ENCODE measurements at regions not wholly inside any gene's neighbourhood (a gene's known extent, or its start where the extent isn't known, plus 50 kb on each side); places are given as distances from the start of the nearest gene placed in this dataset.
"Not testable (repeated sequence)": the region's sequence is repeated elsewhere in the genome, so short reads cannot be mapped to it uniquely, and the experiment has no call there.

DNA sequence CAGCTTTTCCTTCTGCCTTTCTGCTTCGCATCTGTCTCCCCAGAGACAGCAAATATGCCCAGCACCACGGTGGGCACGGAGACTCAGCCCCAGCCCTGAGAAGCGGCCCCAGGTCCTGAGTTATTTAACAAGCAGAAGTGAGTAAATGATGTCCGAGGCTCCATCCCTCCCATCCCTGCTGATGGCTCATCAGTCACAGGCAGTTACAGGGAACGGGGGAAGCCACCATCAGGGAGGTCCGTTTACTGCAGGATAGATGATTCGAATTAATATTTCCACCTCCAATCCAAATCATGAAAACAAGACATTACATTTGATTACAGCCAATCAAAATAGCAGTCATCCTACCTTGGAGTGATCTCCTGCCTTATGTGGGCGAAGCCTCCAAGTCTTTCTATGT is 358.7 kb downstream of the ADGRD1 start:
- not testable (repeated sequence) for H3K4me3 ChIP-seq (ENCODE audit: low read length); DNase-seq; H3K9me3 ChIP-seq (ENCODE audit: control insufficient read depth, low read length); ATAC-seq; H3K4me1 ChIP-seq (ENCODE audit: control insufficient read depth, insufficient read depth, low read length); H3K27ac ChIP-seq (ENCODE audit: low read length); H3K27me3 ChIP-seq (ENCODE audit: control insufficient read depth, insufficient read depth)
- 58% methylated on average over 9 of the region's 9 CpGs for WGBS
- intact Hi-C loops (cut with DNase I): loop anchor here in 1 of 4 donors (5.0 kb wide), 1 partner anchor 330 kb away; no protein-coding TSS in a partner anchor

DNA sequence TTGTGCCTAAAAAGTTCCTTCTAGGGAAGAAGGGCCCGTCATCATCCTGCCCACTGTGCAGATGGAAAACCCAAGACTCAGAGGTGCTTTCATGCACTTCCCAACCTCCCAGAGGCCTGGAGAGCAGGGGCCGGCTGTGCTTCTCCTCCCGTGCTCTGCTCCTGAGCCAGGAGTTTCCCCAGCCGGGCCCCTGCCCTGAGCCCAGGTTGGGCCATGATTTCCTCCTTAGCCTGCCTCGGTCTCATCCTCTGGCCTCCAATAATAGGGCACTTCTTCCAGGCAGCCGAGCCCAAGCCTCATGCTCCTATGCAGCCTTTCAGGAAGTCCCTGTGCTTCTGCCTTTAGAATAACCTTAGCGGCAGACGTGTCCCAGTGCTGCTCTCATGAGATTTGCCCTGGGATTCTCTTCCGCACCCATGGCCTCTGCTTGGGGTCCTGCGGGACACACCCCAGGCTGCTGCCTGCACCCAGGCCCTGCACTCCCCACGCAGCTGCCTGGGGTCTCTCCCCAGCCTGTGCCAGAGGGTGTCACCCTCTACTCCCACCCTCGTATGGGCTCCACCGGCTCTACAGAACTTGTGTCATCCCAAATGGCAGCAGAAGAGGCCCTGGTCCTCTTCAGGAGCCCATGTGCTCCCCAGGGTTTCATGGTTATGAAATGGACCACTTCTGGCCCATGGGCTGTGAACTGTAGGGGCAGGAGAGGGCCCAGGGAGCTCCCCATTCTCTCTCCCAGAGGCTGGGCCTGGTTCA is 359.3 kb downstream of the ADGRD1 start:
- Histone ChIP-seq H3K4me1 (ENCODE audit: control insufficient read depth, insufficient read depth, low read length) (no peaks in the 10 kb centered on the region), H3K27me3 (ENCODE audit: control insufficient read depth, insufficient read depth) (no peaks in the 10 kb centered on the region), H3K4me3 (ENCODE audit: low read length) (no peak overlapping the region), H3K9me3 (ENCODE audit: control insufficient read depth, low read length) (no peaks in the 10 kb centered on the region), H3K27ac (ENCODE audit: low read length) (no peak overlapping the region)
- intact Hi-C loops (cut with DNase I): loop anchor here in 1 of 4 donors (5.0 kb wide), 1 partner anchor 329 kb away; no protein-coding TSS in a partner anchor
- 77% methylated on average over 13 of the region's 13 CpGs for WGBS
- no peak for DNase-seq
- ATAC-seq: no peak

DNA sequence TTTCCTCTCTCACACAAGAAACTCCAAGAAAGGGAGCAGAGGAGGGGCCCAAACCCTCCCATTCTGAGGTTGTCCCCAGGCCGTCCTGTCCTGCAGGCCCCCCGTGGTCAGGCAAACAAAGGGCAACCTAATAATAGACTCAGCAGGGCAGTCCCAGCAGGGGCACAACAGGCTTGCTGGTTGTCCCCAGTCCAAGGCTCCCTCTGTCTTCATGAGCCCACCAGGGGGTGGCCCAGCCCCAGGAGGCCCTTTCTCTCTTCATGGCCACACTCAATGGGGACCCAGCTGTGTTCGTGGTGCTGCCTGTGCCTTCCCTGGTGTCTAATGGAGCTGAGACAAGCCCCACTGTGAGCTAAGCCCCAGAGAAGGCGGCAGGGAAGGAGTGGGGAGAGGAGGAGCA is 359.9 kb downstream of the ADGRD1 start:
- WGBS: 54% methylated on average over 4 of the region's 4 CpGs

DNA sequence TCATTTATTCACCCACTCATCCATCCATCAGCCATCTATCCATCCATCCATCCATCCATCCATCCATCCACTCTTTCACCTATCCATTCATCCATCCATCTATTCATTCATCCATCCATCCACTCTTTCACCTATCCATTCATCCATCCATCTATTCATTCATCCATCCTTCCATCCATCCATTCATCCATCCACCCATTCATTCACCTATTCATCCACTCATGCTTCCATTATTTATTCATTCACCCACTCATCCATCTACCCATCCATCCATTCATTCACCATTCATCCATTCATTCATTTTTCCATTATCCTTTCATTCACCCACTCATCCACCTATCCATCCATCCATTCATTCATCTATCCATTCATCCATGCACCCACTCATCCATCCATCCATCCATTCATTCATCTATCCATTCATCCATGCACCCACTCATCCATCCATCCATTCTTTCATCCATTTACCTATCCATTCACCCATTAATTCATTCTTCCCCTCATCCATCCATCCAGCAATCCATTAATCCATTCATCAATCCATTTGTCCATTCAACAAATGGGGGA is 360.9 kb downstream of the ADGRD1 start:
- no peak overlapping the region for H3K27ac ChIP-seq (ENCODE audit: low read length)
- no peaks in the 10 kb centered on the region for H3K27me3 ChIP-seq (ENCODE audit: control insufficient read depth, insufficient read depth)
- intact Hi-C loops (cut with DNase I): loop anchor here in 1 of 4 donors (5.0 kb wide), 1 partner anchor 328 kb away; no protein-coding TSS in a partner anchor
- no peaks in the 10 kb centered on the region for H3K9me3 ChIP-seq (ENCODE audit: control insufficient read depth, low read length)
- ATAC-seq: no peak
- no peak for DNase-seq
- H3K4me1 ChIP-seq (ENCODE audit: control insufficient read depth, insufficient read depth, low read length): no peaks in the 10 kb centered on the region
- H3K4me3 ChIP-seq (ENCODE audit: low read length): no peak overlapping the region

More for the DNA sequence above, 359.9 kb downstream of the ADGRD1 start:
- Histone ChIP-seq H3K4me3 (ENCODE audit: low read length) (no peak overlapping the region), H3K9me3 (ENCODE audit: control insufficient read depth, low read length) (no peaks in the 10 kb centered on the region), H3K27me3 (ENCODE audit: control insufficient read depth, insufficient read depth) (no peaks in the 10 kb centered on the region), H3K27ac (ENCODE audit: low read length) (no peak overlapping the region), H3K4me1 (ENCODE audit: control insufficient read depth, insufficient read depth, low read length) (no peaks in the 10 kb centered on the region)
- intact Hi-C loops (cut with DNase I): loop anchor here in 1 of 4 donors (5.0 kb wide), 1 partner anchor 329 kb away; no protein-coding TSS in a partner anchor
- DNase-seq: no peak
- no peak for ATAC-seq

DNA sequence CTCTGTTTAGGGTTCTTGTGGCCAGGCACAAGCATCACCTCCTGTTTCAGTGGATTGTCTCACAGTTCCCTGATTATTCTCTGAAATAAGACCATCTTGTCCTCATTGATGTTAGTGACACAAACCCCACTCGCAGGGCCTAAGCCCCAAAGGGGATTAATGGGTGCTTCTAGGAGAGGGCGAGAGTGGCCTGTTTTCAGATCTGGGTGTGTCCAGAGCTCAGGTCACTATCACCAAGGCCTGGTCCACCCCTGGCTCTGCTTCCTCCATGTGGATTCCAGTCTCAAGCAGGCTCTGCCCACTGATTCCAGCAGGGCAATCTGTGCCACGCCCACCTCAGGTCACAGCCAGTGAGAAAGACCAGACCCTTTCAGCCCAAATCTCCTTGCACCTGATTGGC is 361.9 kb downstream of the ADGRD1 start:
- Histone ChIP-seq H3K4me3 (ENCODE audit: low read length) (no peak overlapping the region), H3K4me1 (ENCODE audit: control insufficient read depth, insufficient read depth, low read length) (no peaks in the 10 kb centered on the region), H3K27me3 (ENCODE audit: control insufficient read depth, insufficient read depth) (no peaks in the 10 kb centered on the region), H3K27ac (ENCODE audit: low read length) (no peak overlapping the region), H3K9me3 (ENCODE audit: control insufficient read depth, low read length) (no peaks in the 10 kb centered on the region)
- no peak for ATAC-seq
- DNase-seq: no peak
- WGBS: 84% methylated on average over 3 of the region's 3 CpGs
- intact Hi-C loops (cut with DNase I): no loop called here

DNA sequence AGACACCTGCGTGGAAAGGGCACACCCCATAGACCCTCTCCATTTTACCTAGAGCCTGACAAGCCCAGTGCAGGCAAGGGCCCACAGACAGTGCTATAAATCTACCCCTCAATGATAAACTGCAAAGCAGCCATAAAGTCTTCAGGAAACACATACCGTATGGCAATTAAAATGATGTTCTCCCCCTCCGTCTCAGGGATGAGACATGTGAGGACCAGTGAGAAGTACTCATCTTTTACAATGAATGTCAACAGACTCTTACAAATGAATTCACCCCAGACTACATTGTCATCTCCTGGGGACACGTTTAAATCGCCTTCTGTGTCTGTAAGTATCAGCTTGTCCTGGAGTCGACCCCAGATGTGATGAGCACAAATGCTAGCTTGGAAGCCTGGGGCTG is 362.7 kb downstream of the ADGRD1 start:
- Histone ChIP-seq H3K4me1 (ENCODE audit: control insufficient read depth, insufficient read depth, low read length) (no peaks in the 10 kb centered on the region), H3K4me3 (ENCODE audit: low read length) (no peak overlapping the region), H3K27ac (ENCODE audit: low read length) (no peak overlapping the region), H3K9me3 (ENCODE audit: control insufficient read depth, low read length) (no peaks in the 10 kb centered on the region), H3K27me3 (ENCODE audit: control insufficient read depth, insufficient read depth) (no peaks in the 10 kb centered on the region)
- intact Hi-C loops (cut with DNase I): no loop called here
- WGBS: 85% methylated on average over 6 of the region's 6 CpGs
- DNase-seq: no peak
- no peak for ATAC-seq

DNA sequence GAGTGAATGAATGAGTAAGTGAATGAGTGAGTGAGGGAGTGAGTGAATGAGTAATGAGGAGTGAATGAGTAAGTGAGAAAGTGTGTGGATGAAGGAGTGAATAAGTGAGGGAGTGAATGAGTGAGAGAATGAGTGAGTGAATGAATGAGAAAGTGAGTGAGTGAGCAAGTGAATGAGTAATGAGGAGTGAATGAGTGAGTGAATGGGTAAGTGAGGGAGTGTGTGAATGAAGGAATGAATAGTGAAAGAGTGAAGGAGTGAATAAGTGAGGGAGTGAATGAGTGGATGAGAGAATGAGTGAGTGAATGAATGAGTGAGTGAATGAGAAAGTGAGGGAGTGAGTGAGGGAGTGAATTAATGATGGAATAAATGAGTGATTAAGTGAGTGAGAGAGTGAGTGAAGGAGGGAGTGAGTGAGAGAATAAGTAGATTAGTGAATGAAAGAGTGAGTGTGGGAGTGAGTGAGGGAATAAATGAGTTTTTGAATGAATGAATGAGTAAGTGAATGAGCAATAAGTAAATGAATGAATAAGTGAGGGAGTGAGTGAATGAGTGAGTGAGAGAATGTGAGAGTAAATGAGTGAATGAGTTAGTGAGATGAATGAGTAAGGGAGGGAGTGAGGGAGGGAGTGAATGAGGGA is 364.5 kb downstream of the ADGRD1 start:
- no peaks in the 10 kb centered on the region for H3K4me1 ChIP-seq (ENCODE audit: control insufficient read depth, insufficient read depth, low read length)
- no peaks in the 10 kb centered on the region for H3K27me3 ChIP-seq (ENCODE audit: control insufficient read depth, insufficient read depth)
- H3K4me3 ChIP-seq (ENCODE audit: low read length): no peak overlapping the region
- DNase-seq (no peak), ATAC-seq (no peak)
- H3K27ac ChIP-seq (ENCODE audit: low read length): no peak overlapping the region
- intact Hi-C loops (cut with DNase I): no loop called here
- no peaks in the 10 kb centered on the region for H3K9me3 ChIP-seq (ENCODE audit: control insufficient read depth, low read length)

DNA sequence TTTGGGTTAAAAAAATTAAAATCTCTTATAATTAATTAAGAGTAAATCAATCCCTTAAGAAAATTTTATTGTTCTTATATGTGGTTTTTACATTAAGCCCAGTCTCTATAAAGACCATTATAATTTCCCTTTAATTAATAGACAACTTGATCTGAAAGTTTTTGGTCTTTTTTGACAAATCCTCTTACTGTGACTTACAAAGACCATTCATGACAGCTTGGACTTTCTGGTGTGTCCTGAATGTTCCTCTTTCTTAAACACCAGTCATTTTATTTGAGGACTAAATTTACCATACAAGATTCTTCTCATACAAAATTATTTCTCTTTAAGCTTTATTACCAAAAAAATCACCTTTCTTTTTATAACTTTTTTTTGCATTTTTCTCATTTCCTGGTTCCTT is 368.3 kb downstream of the ADGRD1 start:
- ATAC-seq (no peak), DNase-seq (no peak)
- no peaks in the 10 kb centered on the region for H3K27me3 ChIP-seq (ENCODE audit: control insufficient read depth, insufficient read depth)
- H3K27ac ChIP-seq (ENCODE audit: low read length): no peak overlapping the region
- intact Hi-C loops (cut with DNase I): no loop called here
- H3K9me3 ChIP-seq (ENCODE audit: control insufficient read depth, low read length): no peaks in the 10 kb centered on the region
- no peaks in the 10 kb centered on the region for H3K4me1 ChIP-seq (ENCODE audit: control insufficient read depth, insufficient read depth, low read length)
- no peak overlapping the region for H3K4me3 ChIP-seq (ENCODE audit: low read length)

DNA sequence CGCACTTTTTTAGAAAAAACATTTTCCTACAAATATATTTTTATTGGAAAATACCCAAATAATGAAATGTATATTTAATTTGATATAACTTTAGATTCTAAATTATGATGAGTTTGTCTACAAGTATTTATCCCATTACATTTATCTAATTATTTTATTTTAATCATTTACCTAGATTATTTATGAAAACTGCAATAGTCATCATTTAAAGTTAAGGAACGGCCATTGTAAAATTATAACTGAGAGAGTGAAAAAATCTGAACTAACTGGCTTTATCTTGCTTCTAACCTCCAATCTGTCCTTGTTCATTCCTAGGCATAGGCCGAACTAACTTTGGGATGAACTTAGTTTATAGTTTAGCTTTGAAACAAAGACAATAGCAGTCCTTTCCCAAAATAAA is 368.8 kb downstream of the ADGRD1 start:
- 69% methylated on average over 3 of the region's 3 CpGs for WGBS
- ATAC-seq; H3K27me3 ChIP-seq (ENCODE audit: control insufficient read depth, insufficient read depth); DNase-seq; H3K27ac ChIP-seq (ENCODE audit: low read length); H3K4me1 ChIP-seq (ENCODE audit: control insufficient read depth, insufficient read depth, low read length); H3K9me3 ChIP-seq (ENCODE audit: control insufficient read depth, low read length); intact Hi-C loops (cut with DNase I); H3K4me3 ChIP-seq (ENCODE audit: low read length): not testable (repeated sequence)

DNA sequence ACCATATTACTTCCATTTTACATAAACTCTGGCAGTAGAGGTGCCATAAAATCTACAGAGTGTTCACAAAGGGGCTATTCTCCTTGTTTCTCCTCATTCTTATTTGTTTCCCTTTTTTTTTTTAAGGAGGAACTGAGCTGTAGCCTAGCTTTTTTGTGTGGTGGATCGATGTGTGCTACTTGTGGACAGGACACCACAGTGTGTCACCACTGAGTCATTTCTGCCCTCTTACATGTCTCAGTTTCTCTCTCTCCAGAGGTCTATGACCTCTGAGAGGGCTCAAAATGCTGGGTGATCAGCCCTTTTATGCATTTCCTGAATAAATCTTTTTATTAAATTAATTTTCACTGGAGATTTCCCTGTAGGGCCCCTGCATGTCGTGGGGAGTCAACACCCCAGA is 370.2 kb downstream of the ADGRD1 start:
- Histone ChIP-seq H3K9me3 (ENCODE audit: control insufficient read depth, low read length) (no peaks in the 10 kb centered on the region), H3K27me3 (ENCODE audit: control insufficient read depth, insufficient read depth) (no peaks in the 10 kb centered on the region), H3K27ac (ENCODE audit: low read length) (no peak overlapping the region), H3K4me3 (ENCODE audit: low read length) (no peak overlapping the region), H3K4me1 (ENCODE audit: control insufficient read depth, insufficient read depth, low read length) (no peaks in the 10 kb centered on the region)
- intact Hi-C loops (cut with DNase I): no loop called here
- 48% methylated on average over 2 of the region's 2 CpGs for WGBS
- no peak for DNase-seq
- ATAC-seq: no peak
